OCI-LY7 (cell line): ENCODE measurements at regions not wholly inside any gene's neighbourhood (a gene's known extent, or its start where the extent isn't known, plus 50 kb on each side); places are given as distances from the start of the nearest gene placed in this dataset.

ENCODE experiments used
- BruUV-seq: library from RNA; stranded (reverse); fragments of 400-500 nt; replicated peaks from 2 replicates; lab custom pipeline; 2021; lab: Mats Ljungman, UMichigan
- CTCF ChIA-PET: fragments of 300-600 bp; sonication (Branson Sonifier 250); formaldehyde crosslinking; loops from one replicate; lab custom pipeline; 2022; ENCODE audit warnings: antibody characterized with exemption; ENCODE audit not compliant: unreplicated experiment; lab: Charles Lee
- POLR2A ChIA-PET: fragments of 300-600 bp; sonication (Branson Sonifier 250); formaldehyde crosslinking; loops from one replicate; lab custom pipeline; 2022; ENCODE audit warnings: antibody characterized with exemption; lab: Charles Lee
- DNase-seq: peaks from one replicate; pipeline ENCODE4 v3.0.0-alpha.2; 2015; ENCODE audit warnings: low spot score
- H2AFZ ChIP-seq: fragments of 200-600 bp; sonication (generic), shearing (Covaris generic); 2 replicates; pipeline ENCODE4 v1.6.1; 2014; ENCODE audit warnings: mild to moderate bottlenecking, antibody characterized with exemption, low read length, moderate library complexity
- H3K27ac ChIP-seq: fragments of 200-600 bp; sonication (generic); 2 replicates; pipeline ENCODE4 v1.5.1; 2014; ENCODE audit warnings: mixed run types, low read depth, mild to moderate bottlenecking, moderate library complexity, low read length, inconsistent platforms; ENCODE audit not compliant: poor library complexity, severe bottlenecking
- H3K36me3 ChIP-seq: fragments of 200-600 bp; sonication (generic); 2 replicates; pipeline ENCODE4 v1.6.1; 2014; ENCODE audit warnings: mild to moderate bottlenecking, antibody characterized with exemption, low read length, moderate library complexity, mixed read lengths; ENCODE audit not compliant: insufficient read depth
- H3K4me1 ChIP-seq: fragments of 200-600 bp; sonication (generic); 2 replicates; pipeline ENCODE4 v1.5.1; 2014; ENCODE audit warnings: mild to moderate bottlenecking, low read length; ENCODE audit not compliant: insufficient read depth, poor library complexity, severe bottlenecking
- H3K4me2 ChIP-seq: fragments of 200-600 bp; sonication (generic); 2 replicates; pipeline ENCODE4 v1.6.1; 2014; ENCODE audit warnings: mild to moderate bottlenecking, low read length
- H3K4me3 ChIP-seq: fragments of 200-600 bp; sonication (generic); 2 replicates; pipeline ENCODE4 v1.5.1; 2014; ENCODE audit warnings: mild to moderate bottlenecking, low read depth, low read length; ENCODE audit not compliant: poor library complexity, severe bottlenecking
- H3K79me2 ChIP-seq: fragments of 200-600 bp; sonication (generic); 2 replicates; pipeline ENCODE4 v1.6.1; 2016; ENCODE audit warnings: low read depth, mild to moderate bottlenecking, low read length, moderate library complexity, mixed read lengths; ENCODE audit not compliant: insufficient read depth
- H3K9me2 ChIP-seq: fragments of 200-600 bp; sonication (generic); 2 replicates; pipeline ENCODE4 v1.6.1; 2016; ENCODE audit warnings: mild to moderate bottlenecking, low read length, mixed read lengths; ENCODE audit not compliant: insufficient read depth
- H3K9me3 ChIP-seq: fragments of 200-600 bp; sonication (generic); 2 replicates; pipeline ENCODE4 v1.6.1; 2014; ENCODE audit warnings: mild to moderate bottlenecking, mixed run types, low read length, mixed read lengths
- H4K20me1 ChIP-seq: fragments of 200-600 bp; sonication (generic); 2 replicates; pipeline ENCODE4 v1.6.1; 2014; ENCODE audit warnings: mild to moderate bottlenecking, antibody characterized with exemption, low read length, moderate library complexity, mixed read lengths; ENCODE audit not compliant: insufficient read depth
- EZH2phosphoT487 ChIP-seq: fragments of 200-600 bp; sonication (generic); IDR thresholded peaks from 2 replicates; pipeline ENCODE4 v1.6.1; 2018; ENCODE audit warnings: low read depth, borderline replicate concordance, mild to moderate bottlenecking, mixed run types, antibody characterized with exemption, low read length, moderate library complexity, mixed read lengths
- intact Hi-C: fragments of 100-400 bp; cut with micrococcal nuclease; formaldehyde crosslinking; loops from one replicate; pipeline ENCODE4 v1.10.0; 2022; ENCODE audit not compliant: unreplicated experiment
- TF ChIP-seq, protein P1 (sequence below): fragments of 200-600 bp; sonication (generic); conservative IDR thresholded peaks from 2 replicates; pipeline ENCODE4 v1.5.1; 2014; ENCODE audit warnings: mild to moderate bottlenecking, antibody characterized with exemption, low read length, moderate library complexity, mixed read lengths

- H4K20me1 ChIP-seq = no peaks in the 10 kb centered on the region
- no peak overlapping the region for H3K4me2 ChIP-seq
These were observed 501.1 kb downstream of the MEI4 start for GRCh38 chr6:78153976-78154375.

DNA sequence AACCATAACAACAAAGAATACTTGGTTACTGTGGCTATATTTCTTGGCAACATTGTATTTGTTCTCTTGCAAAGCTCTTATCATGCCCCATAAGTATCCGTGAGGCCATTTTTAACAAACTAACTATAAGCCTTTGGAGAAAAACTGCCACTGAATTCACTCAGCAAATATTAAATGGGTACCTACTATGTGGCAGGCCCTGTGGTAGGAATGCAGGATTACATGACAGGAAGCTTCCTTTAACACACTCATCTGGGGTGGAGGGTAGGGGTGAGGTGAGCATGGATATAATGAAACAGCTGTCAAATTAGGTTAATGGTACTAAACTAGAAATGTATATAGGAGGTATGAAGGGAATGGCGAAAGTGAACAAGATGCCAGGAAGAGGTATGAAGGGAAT, 504.8 kb downstream of the MEI4 start:
- no TSS peak for BruUV-seq
- no peak overlapping the region for H2AFZ ChIP-seq
- ChIA-PET POLR2A (no interaction called here), CTCF (interaction anchor here (0.5 kb wide), 1 partner anchor 710 kb away, joined by 3 read pairs; the partner anchor contains the start of gene IRAK1BP1)
- intact Hi-C loops = no loop called here
- no peaks in the 10 kb centered on the region for H3K4me1 ChIP-seq
- no peaks in the 10 kb centered on the region for H3K9me2 ChIP-seq
- no peaks in the 10 kb centered on the region for H4K20me1 ChIP-seq
- no peak for DNase-seq
- H3K4me3 ChIP-seq = no peak overlapping the region
- H3K9me3 ChIP-seq = no peaks in the 10 kb centered on the region
- no peaks in the 10 kb centered on the region for H3K79me2 ChIP-seq
- H3K36me3 ChIP-seq = no peaks in the 10 kb centered on the region
- TF ChIP-seq, protein P1, sequence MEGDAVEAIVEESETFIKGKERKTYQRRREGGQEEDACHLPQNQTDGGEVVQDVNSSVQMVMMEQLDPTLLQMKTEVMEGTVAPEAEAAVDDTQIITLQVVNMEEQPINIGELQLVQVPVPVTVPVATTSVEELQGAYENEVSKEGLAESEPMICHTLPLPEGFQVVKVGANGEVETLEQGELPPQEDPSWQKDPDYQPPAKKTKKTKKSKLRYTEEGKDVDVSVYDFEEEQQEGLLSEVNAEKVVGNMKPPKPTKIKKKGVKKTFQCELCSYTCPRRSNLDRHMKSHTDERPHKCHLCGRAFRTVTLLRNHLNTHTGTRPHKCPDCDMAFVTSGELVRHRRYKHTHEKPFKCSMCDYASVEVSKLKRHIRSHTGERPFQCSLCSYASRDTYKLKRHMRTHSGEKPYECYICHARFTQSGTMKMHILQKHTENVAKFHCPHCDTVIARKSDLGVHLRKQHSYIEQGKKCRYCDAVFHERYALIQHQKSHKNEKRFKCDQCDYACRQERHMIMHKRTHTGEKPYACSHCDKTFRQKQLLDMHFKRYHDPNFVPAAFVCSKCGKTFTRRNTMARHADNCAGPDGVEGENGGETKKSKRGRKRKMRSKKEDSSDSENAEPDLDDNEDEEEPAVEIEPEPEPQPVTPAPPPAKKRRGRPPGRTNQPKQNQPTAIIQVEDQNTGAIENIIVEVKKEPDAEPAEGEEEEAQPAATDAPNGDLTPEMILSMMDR = no peak
- no peak for TF ChIP-seq EZH2phosphoT487
- H3K27ac ChIP-seq = no peak overlapping the region
- H3K4me2 ChIP-seq = no peak overlapping the region

More at GRCh38 chr6:78153976-78154375, 501.1 kb downstream of the MEI4 start:
- intact Hi-C loops = no loop called here
- Histone ChIP-seq H3K9me3 (no peaks in the 10 kb centered on the region), H3K36me3 (no peaks in the 10 kb centered on the region), H3K4me1 (no peaks in the 10 kb centered on the region), H2AFZ (no peak overlapping the region), H3K79me2 (no peaks in the 10 kb centered on the region), H3K4me3 (no peak overlapping the region), H3K9me2 (no peaks in the 10 kb centered on the region), H3K27ac (no peak overlapping the region)
- DNase-seq = no peak
- no TSS peak for BruUV-seq
- CTCF ChIA-PET = no interaction called here
- POLR2A ChIA-PET = no interaction called here
- TF ChIP-seq EZH2phosphoT487 = no peak
- TF ChIP-seq, protein P1 = no peak

DNA sequence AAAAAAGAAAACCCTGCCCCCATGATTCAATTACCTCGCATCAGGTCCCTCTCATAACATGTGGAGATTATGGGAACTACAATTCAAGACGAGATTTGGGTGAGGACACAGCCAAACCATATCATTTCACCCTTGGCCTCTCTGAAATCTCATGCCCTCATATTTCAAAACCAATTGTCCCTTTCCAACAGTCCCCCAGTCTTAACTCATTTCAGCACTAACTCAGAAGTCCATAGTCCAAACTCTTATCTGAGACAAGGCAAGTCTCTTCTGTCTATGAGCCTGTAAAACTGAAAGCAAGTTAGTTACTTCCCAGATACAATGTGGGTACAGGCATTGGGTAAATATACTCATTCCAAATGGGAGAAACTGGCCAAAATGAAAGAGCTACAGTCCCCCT, 536.1 kb downstream of the MEI4 start:
- no peak for DNase-seq
- Histone ChIP-seq H3K79me2 (no peaks in the 10 kb centered on the region), H2AFZ (no peak overlapping the region), H3K9me3 (no peaks in the 10 kb centered on the region), H3K4me2 (no peak overlapping the region), H3K4me1 (no peaks in the 10 kb centered on the region), H3K27ac (no peak overlapping the region), H3K4me3 (no peak overlapping the region), H4K20me1 (no peaks in the 10 kb centered on the region), H3K9me2 (no peaks in the 10 kb centered on the region), H3K36me3 (no peaks in the 10 kb centered on the region)
- intact Hi-C loops = no loop called here
- no TSS peak for BruUV-seq
- ChIA-PET POLR2A (no interaction called here), CTCF (no interaction called here)
- TF ChIP-seq, protein P1 = no peak
- no peak for TF ChIP-seq EZH2phosphoT487
